GM18505 (cell line): ENCODE measurements at regions not wholly inside any gene's neighbourhood (a gene's known extent, or its start where the extent isn't known, plus 50 kb on each side); places are given as distances from the start of the nearest gene placed in this dataset.
"Not testable (repeated sequence)": the region's sequence is repeated elsewhere in the genome, so short reads cannot be mapped to it uniquely, and the experiment has no call there.

Source experiments
- ATAC-seq: cut with Tn5 transposase; IDR thresholded peaks from one replicate; pipeline ENCODE4 v1.9.1; 2021; ENCODE audit not compliant: unreplicated experiment
- POLR2A ChIP-seq: IDR thresholded peaks from 4 replicates; pipeline ENCODE4 v1.6.1; 2011; ENCODE audit warnings: borderline replicate concordance; ENCODE audit not compliant: insufficient read depth, insufficient read length; ENCODE audit errors: extremely low read depth

DNA sequence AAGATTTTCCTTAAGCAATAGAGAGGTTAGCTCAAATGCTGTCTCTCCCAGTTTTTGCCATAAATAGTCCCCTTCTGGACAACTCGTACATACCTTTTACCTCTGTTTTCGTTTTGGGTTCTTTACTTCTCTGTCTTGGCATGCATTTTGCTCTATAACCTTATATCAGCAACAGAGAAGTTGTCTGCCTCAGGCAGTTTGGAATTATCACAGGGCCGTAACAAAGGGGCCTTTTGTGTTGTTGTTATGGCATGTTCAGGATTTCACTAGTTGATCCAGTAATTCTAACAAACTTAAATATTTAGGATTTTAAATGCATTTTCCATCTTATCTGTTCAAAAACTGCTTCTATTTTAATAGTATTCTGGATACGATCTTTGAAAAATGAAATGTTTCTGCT lies 259.8 kb downstream of the CD109 start:
- ATAC-seq: no peak
- no peak for TF ChIP-seq POLR2A

- TF ChIP-seq POLR2A: no peak
- ATAC-seq: no peak
These were observed 258.9 kb downstream of the CD109 start for GRCh38 chr6:73954881-73955280.

- no peak for TF ChIP-seq POLR2A
- no peak for ATAC-seq
These were observed 255.2 kb downstream of the CD109 start for GRCh38 chr6:73951183-73951582.

- no peak for ATAC-seq
- TF ChIP-seq POLR2A: no peak
These were observed 248.1 kb downstream of the CD109 start for GRCh38 chr6:73943930-73944652.

- TF ChIP-seq POLR2A: no peak
- no peak for ATAC-seq
These were observed 247.4 kb downstream of the CD109 start for GRCh38 chr6:73943411-73943810.

- no peak for TF ChIP-seq POLR2A
- ATAC-seq: no peak
These were observed 246.7 kb downstream of the CD109 start for GRCh38 chr6:73942592-73943186.

GRCh38 chr6:73941892-73942291 lies 245.9 kb downstream of the CD109 start:
- ATAC-seq: no peak
- TF ChIP-seq POLR2A: no peak

DNA sequence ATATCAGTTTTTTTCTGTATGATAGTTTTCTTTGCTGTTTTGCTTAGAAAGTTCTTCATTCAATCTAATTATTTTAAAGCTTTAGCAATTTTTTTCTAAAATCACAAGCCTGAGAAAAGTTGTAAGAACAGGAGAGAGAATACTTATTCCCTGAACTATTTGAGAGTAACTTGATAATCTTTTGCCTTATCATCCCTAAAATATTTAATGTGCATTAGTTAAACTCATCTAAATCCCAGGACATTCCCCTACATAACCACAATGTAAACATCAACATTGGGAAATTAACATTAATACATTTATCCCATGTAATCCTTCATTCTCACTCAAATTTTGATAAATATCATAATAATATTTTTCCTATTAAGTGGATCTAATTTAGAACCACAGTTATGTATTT lies 241.8 kb downstream of the CD109 start:
- no peak for TF ChIP-seq POLR2A
- ATAC-seq: no peak

GRCh38 chr6:73932866-73933265 lies 236.9 kb downstream of the CD109 start:
- ATAC-seq: no peak
- TF ChIP-seq POLR2A: no peak

DNA sequence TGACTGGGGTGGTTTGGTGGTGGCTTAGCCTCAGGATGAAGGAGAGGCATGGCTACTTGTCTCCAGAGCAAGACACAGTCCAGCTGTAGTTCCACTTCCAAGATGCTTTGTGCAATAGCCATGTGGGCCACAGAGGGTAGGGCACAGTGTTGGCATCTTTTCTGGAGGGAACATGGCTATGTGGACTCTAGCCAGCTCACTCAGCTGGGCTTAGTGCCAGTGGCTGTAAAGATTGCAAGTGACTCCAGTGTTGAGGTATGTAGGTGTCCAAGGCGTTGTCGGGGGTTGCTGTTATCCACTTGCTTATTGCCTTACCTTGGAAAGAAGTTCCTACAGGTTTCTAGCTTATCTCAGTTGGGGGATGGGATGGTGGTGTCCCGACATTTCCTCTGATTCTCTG lies 233.4 kb downstream of the CD109 start:
- TF ChIP-seq POLR2A: no peak
- no peak for ATAC-seq

- no peak for ATAC-seq
- no peak for TF ChIP-seq POLR2A
These were observed 231.4 kb downstream of the CD109 start for GRCh38 chr6:73927421-73927820.

GRCh38 chr6:73925703-73926102 lies 229.7 kb downstream of the CD109 start:
- ATAC-seq: not testable (repeated sequence)

GRCh38 chr6:73923905-73924485 lies 228.0 kb downstream of the CD109 start:
- no peak for ATAC-seq
- TF ChIP-seq POLR2A: no peak

DNA sequence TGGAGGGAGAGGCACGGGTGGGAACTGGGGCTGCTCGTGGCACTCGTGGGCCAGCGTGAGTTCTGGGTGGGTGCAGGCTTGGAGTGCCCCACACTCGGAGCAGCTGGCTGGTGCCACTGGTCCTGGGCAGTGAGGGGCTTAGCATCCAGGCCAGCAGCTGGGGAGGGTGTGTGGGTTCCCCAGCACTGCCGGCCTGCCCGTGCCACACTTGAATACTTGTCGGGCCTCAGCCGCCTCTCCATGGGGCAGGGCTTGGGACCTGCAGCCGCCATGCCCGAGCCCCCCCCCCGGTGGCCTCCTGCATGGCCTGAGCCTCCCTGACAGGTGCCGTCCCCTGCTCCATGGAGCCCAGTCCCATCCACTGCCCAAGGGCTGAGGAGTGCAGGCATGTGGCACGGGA lies 207.2 kb downstream of the CD109 start:
- no peak for ATAC-seq
- no peak for TF ChIP-seq POLR2A
